ENCODE measurements at regions not wholly inside any gene's neighbourhood (a gene's known extent, or its start where the extent isn't known, plus 50 kb on each side); places are given as distances from the start of the nearest gene placed in this dataset.
A peak's percentile ranks its signal among the peaks of the same experiment; 100 is the strongest.

DNA sequence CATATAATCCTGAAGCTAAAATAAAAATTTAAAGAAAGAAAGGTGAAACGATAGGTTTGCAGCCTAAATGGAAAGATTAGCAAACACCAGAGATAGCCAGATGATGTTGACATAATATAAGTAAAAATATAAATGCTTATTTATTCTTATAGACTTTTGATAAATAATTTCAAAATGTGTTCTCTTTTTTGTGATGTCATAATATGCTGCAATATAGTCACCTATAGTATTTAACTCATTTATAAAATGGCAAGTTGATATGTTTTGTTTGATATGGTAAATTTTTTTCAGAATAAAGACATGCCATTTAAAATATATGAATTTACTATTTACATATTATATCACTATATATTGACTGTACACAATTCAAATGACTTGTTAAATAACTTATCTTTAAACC is 813.4 kb downstream of the LRFN5 start:
- H3K4me1 ChIP-seq (ENCODE audit: control insufficient read depth in 2 of 3, insufficient read depth in 2 of 3, low read depth in 1 of 3, low read length in 3 of 3), result no peaks in the 10 kb centered on the region
- peak; percentile 77 for FAIRE-seq
- H3K9ac ChIP-seq (ENCODE audit: low read length in 3 of 3), result no peak overlapping the region
- no peaks in the 10 kb centered on the region for H3K36me3 ChIP-seq (ENCODE audit: control insufficient read depth in 2 of 3, insufficient read depth in 3 of 3, low read length in 3 of 3)
- no peak for DNase-seq
- no peaks in the 10 kb centered on the region for H3K27me3 ChIP-seq (ENCODE audit: control insufficient read depth, insufficient read depth, low read length)
- H3K27ac ChIP-seq (ENCODE audit: low read depth in 2 of 2, low read length in 2 of 2), result no peak overlapping the region
- TF ChIP-seq, protein P1, sequence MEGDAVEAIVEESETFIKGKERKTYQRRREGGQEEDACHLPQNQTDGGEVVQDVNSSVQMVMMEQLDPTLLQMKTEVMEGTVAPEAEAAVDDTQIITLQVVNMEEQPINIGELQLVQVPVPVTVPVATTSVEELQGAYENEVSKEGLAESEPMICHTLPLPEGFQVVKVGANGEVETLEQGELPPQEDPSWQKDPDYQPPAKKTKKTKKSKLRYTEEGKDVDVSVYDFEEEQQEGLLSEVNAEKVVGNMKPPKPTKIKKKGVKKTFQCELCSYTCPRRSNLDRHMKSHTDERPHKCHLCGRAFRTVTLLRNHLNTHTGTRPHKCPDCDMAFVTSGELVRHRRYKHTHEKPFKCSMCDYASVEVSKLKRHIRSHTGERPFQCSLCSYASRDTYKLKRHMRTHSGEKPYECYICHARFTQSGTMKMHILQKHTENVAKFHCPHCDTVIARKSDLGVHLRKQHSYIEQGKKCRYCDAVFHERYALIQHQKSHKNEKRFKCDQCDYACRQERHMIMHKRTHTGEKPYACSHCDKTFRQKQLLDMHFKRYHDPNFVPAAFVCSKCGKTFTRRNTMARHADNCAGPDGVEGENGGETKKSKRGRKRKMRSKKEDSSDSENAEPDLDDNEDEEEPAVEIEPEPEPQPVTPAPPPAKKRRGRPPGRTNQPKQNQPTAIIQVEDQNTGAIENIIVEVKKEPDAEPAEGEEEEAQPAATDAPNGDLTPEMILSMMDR (IDR thresholded peaks at IDR 0.05; ENCODE audit: borderline replicate concordance, extremely low read depth, insufficient read depth), result no peak
- no peak overlapping the region for H3K4me3 ChIP-seq (ENCODE audit: low read length in 3 of 3)
- H3K9me3 ChIP-seq (ENCODE audit: control insufficient read depth in 2 of 3, insufficient read depth in 1 of 3, low read length in 3 of 3), result no peaks in the 10 kb centered on the region
- intact Hi-C loops (cut with DNase I), result no loop called here

DNA sequence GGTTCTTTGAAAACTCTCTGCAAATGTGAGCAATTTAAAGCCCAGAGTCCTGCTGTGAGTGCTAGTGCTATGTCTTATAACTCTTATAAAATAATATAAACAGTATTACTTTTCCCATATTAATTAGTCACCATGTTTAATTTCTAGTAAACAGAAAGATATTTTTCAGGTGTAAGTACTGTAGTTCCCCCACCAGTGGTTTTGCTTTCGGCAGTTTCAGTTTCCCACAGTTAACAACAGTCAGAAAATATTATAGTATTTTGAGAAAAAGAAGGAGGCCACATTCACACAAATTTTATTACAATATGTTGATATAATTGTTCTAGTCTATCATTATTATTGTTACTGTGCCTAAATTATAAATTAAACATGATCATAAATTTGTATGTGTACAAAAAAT is 800.5 kb downstream of the LRFN5 start:
- TF ChIP-seq, protein P1 (IDR thresholded peaks at IDR 0.05; ENCODE audit: borderline replicate concordance, extremely low read depth, insufficient read depth), result no peak
- intact Hi-C loops (cut with DNase I), result no loop called here
- H3K36me3 ChIP-seq (ENCODE audit: control insufficient read depth in 2 of 3, insufficient read depth in 3 of 3, low read length in 3 of 3), result no peaks in the 10 kb centered on the region
- H3K27ac ChIP-seq (ENCODE audit: low read depth in 2 of 2, low read length in 2 of 2), result no peak overlapping the region
- FAIRE-seq (no peak), DNase-seq (no peak)
- H3K4me3 ChIP-seq (ENCODE audit: low read length in 3 of 3), result no peak overlapping the region
- H3K9ac ChIP-seq (ENCODE audit: low read length in 3 of 3), result no peak overlapping the region
- H3K27me3 ChIP-seq (ENCODE audit: control insufficient read depth, insufficient read depth, low read length), result no peaks in the 10 kb centered on the region
- H3K4me1 ChIP-seq (ENCODE audit: control insufficient read depth in 2 of 3, insufficient read depth in 2 of 3, low read depth in 1 of 3, low read length in 3 of 3), result no peaks in the 10 kb centered on the region
- H3K9me3 ChIP-seq (ENCODE audit: control insufficient read depth in 2 of 3, insufficient read depth in 1 of 3, low read length in 3 of 3), result no peaks in the 10 kb centered on the region

DNA sequence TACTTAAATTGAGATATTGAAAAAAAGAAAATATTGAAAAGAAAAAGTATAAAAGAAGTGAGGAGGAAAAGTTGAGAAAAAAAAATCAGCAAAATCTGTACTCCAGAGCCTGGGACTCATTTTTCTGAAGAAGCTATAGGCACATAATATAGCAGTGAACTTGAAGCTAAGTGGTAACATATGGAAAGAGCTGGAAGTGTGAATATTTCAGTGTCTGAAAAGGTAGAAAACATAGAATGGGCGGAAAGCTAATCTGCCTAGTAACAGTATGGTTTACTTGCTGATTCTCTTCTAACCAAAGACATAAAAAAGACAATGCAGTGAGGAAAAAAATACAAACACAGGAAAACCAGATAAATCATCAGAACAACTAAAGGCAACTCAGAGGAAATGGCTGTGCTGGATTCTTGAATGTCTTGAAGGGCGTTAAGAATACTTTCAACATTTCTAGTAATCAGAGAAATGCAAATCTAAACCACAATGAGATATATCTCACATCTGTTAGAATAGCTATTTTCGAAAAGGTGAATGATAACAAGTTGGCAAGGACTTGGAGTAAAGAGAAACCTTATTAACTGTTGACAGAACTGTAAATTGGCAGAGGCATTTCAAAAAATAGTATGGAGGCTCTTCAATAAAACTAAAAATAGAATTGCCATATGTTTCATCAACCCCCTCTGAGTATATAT is 784.6 kb downstream of the LRFN5 start:
- Histone ChIP-seq H3K9me3 (ENCODE audit: control insufficient read depth in 2 of 3, insufficient read depth in 1 of 3, low read length in 3 of 3) (no peaks in the 10 kb centered on the region), H3K36me3 (ENCODE audit: control insufficient read depth in 2 of 3, insufficient read depth in 3 of 3, low read length in 3 of 3) (no peaks in the 10 kb centered on the region), H3K4me3 (ENCODE audit: low read length in 3 of 3) (no peak overlapping the region), H3K27ac (ENCODE audit: low read depth in 2 of 2, low read length in 2 of 2) (no peak overlapping the region), H3K4me1 (ENCODE audit: control insufficient read depth in 2 of 3, insufficient read depth in 2 of 3, low read depth in 1 of 3, low read length in 3 of 3) (no peaks in the 10 kb centered on the region), H3K9ac (ENCODE audit: low read length in 3 of 3) (no peak overlapping the region), H3K27me3 (ENCODE audit: control insufficient read depth, insufficient read depth, low read length) (no peaks in the 10 kb centered on the region)
- no peak for FAIRE-seq
- DNase-seq, result no peak
- intact Hi-C loops (cut with DNase I), result no loop called here
- TF ChIP-seq, protein P1 (IDR thresholded peaks at IDR 0.05; ENCODE audit: borderline replicate concordance, extremely low read depth, insufficient read depth), result no peak

DNA sequence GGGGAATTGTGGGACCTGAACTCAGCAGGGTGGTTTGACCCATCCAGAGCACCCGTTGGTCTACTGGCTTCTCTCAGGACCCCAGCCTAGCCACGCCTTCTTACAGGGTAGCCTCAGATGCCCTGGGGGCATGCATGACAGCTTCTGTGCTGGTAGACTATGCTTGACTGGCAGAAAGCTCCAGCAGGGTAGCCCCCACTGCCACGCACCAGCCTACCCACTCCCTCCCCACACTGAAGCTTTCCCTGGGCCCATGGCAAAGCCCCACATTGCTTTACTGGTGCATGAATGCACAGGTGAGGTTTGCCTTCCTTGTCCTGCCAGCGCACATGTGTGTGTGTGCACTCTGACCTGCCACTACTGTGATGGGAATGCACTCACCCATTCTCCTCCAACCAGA is 772.2 kb downstream of the LRFN5 start:
- H3K9me3 ChIP-seq (ENCODE audit: control insufficient read depth in 2 of 3, insufficient read depth in 1 of 3, low read length in 3 of 3), result no peaks in the 10 kb centered on the region
- TF ChIP-seq, protein P1 (IDR thresholded peaks at IDR 0.05; ENCODE audit: borderline replicate concordance, extremely low read depth, insufficient read depth), result no peak
- H3K27me3 ChIP-seq (ENCODE audit: control insufficient read depth, insufficient read depth, low read length), result no peaks in the 10 kb centered on the region
- intact Hi-C loops (cut with DNase I), result no loop called here
- H3K36me3 ChIP-seq (ENCODE audit: control insufficient read depth in 2 of 3, insufficient read depth in 3 of 3, low read length in 3 of 3), result no peaks in the 10 kb centered on the region
- H3K4me3 ChIP-seq (ENCODE audit: low read length in 3 of 3), result no peak overlapping the region
- H3K27ac ChIP-seq (ENCODE audit: low read depth in 2 of 2, low read length in 2 of 2), result no peak overlapping the region
- DNase-seq (no peak), FAIRE-seq (no peak)
- no peak overlapping the region for H3K9ac ChIP-seq (ENCODE audit: low read length in 3 of 3)
- no peaks in the 10 kb centered on the region for H3K4me1 ChIP-seq (ENCODE audit: control insufficient read depth in 2 of 3, insufficient read depth in 2 of 3, low read depth in 1 of 3, low read length in 3 of 3)

Measured in kidney (tissue), 13 donors.